IMR-90 (cell line): ENCODE measurements at regions not wholly inside any gene's neighbourhood (a gene's known extent, or its start where the extent isn't known, plus 50 kb on each side); places are given as distances from the start of the nearest gene placed in this dataset.

Source experiments
- CEBPB ChIP-seq: IDR thresholded peaks from 2 replicates; pipeline ENCODE4 v1.6.1; 2012; ENCODE audit warnings: low read depth, low read length, improper control_type of control experiment
- CHD1 ChIP-seq: IDR thresholded peaks from 2 replicates; pipeline ENCODE4 v1.6.1; 2012; ENCODE audit warnings: low read depth, low read length, improper control_type of control experiment
- MXI1 ChIP-seq: IDR thresholded peaks from 2 replicates; pipeline ENCODE4 v1.6.1; 2012; ENCODE audit warnings: low read depth, mild to moderate bottlenecking, low read length, moderate library complexity, borderline replicate concordance
- POLR2A ChIP-seq: IDR thresholded peaks from 2 replicates; pipeline ENCODE4 v1.6.1; 2012; ENCODE audit warnings: mild to moderate bottlenecking, low read depth, low read length
- RFX5 ChIP-seq: IDR thresholded peaks from 2 replicates; pipeline ENCODE4 v1.8.0; 2012; ENCODE audit warnings: low read depth, mild to moderate bottlenecking, low read length, moderate library complexity
- SMC3 ChIP-seq: fragments of 150-350 bp; IDR thresholded peaks from 2 replicates; pipeline ENCODE4 v1.6.1; 2016; ENCODE audit warnings: low read depth, mild to moderate bottlenecking, antibody characterized with exemption, low read length, moderate library complexity
- TF ChIP-seq, protein P1 (sequence below): conservative IDR thresholded peaks from 2 replicates; pipeline ENCODE4 v1.5.1; 2012; ENCODE audit warnings: mild to moderate bottlenecking, low read depth, low read length, improper control_type of control experiment
- TF ChIP-seq, protein P2 (sequence below): fragments of 150-350 bp; IDR thresholded peaks from 2 replicates; pipeline ENCODE4 v1.6.1; 2017; ENCODE audit warnings: mild to moderate bottlenecking, antibody characterized with exemption, low read length, low read depth
- TF ChIP-seq, protein P3 (sequence below): fragments of 150-350 bp; IDR thresholded peaks from 2 replicates; pipeline ENCODE4 v1.6.1; 2016; ENCODE audit warnings: low read depth, mild to moderate bottlenecking, low read length, moderate library complexity, borderline replicate concordance

DNA sequence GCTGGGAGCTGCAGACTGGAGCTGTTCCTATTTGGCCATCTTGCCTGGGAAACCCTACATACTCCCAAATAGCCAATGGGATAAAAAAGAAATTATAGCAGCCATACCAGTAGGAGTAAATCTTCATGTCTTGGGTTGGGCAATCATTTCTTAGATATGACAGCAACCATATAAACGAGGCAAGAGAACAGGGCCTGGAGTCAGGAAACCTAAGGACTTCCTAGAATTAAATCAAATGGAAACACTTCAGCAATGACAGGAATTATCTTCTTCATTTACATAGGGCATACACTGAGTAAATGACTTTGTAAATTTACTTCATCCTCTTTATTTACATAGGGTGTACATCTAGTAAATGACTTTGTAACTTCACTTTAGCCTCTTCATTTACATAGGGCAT, 286.6 kb upstream of the POGK start:
- TF ChIP-seq POLR2A (no peak), RFX5 (no peak), CEBPB (no peak), MXI1 (no peak), SMC3 (no peak), CHD1 (no peak)
- TF ChIP-seq, protein P1, sequence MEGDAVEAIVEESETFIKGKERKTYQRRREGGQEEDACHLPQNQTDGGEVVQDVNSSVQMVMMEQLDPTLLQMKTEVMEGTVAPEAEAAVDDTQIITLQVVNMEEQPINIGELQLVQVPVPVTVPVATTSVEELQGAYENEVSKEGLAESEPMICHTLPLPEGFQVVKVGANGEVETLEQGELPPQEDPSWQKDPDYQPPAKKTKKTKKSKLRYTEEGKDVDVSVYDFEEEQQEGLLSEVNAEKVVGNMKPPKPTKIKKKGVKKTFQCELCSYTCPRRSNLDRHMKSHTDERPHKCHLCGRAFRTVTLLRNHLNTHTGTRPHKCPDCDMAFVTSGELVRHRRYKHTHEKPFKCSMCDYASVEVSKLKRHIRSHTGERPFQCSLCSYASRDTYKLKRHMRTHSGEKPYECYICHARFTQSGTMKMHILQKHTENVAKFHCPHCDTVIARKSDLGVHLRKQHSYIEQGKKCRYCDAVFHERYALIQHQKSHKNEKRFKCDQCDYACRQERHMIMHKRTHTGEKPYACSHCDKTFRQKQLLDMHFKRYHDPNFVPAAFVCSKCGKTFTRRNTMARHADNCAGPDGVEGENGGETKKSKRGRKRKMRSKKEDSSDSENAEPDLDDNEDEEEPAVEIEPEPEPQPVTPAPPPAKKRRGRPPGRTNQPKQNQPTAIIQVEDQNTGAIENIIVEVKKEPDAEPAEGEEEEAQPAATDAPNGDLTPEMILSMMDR, result no peak
- TF ChIP-seq, protein P2, sequence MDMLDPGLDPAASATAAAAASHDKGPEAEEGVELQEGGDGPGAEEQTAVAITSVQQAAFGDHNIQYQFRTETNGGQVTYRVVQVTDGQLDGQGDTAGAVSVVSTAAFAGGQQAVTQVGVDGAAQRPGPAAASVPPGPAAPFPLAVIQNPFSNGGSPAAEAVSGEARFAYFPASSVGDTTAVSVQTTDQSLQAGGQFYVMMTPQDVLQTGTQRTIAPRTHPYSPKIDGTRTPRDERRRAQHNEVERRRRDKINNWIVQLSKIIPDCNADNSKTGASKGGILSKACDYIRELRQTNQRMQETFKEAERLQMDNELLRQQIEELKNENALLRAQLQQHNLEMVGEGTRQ, result no peak
- TF ChIP-seq, protein P3, sequence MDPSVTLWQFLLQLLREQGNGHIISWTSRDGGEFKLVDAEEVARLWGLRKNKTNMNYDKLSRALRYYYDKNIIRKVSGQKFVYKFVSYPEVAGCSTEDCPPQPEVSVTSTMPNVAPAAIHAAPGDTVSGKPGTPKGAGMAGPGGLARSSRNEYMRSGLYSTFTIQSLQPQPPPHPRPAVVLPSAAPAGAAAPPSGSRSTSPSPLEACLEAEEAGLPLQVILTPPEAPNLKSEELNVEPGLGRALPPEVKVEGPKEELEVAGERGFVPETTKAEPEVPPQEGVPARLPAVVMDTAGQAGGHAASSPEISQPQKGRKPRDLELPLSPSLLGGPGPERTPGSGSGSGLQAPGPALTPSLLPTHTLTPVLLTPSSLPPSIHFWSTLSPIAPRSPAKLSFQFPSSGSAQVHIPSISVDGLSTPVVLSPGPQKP, result no peak
